GM08714 (cell line): ENCODE measurements at regions not wholly inside any gene's neighbourhood (a gene's known extent, or its start where the extent isn't known, plus 50 kb on each side); places are given as distances from the start of the nearest gene placed in this dataset.

Source experiments
- H3K4me3 ChIP-seq: fragments of 200-500 bp; sonication (Bioruptor generic); 2 replicates; pipeline ENCODE4 v1.5.1; 2014; ENCODE audit warnings: mild to moderate bottlenecking, low read length, inconsistent platforms
- ZNF274 ChIP-seq: IDR thresholded peaks from 2 replicates; pipeline ENCODE4 v1.6.1; 2012; ENCODE audit warnings: mild to moderate bottlenecking, low read depth, low read length

DNA sequence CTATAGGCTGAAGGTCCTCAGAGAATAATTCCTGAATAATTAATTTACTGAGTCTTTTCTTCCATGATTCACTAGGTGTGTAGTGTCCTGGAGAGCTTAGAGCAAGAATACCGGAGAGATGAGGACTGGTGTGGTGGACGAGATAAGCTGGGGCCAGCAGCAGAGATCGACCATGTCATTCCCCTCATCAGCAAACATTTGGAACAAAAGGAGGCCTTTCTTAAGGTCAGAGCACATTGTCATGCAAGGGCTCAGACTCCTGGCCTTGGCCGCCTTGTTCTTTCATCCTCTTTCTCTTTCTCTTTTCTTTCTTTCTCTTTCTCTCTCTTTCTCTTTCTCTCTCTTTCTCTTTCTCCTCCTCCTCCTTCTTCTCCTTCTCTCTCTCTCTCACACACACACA, 291.4 kb upstream of the UMPS start:
- no peak overlapping the region for H3K4me3 ChIP-seq
- TF ChIP-seq ZNF274, result no peak

DNA sequence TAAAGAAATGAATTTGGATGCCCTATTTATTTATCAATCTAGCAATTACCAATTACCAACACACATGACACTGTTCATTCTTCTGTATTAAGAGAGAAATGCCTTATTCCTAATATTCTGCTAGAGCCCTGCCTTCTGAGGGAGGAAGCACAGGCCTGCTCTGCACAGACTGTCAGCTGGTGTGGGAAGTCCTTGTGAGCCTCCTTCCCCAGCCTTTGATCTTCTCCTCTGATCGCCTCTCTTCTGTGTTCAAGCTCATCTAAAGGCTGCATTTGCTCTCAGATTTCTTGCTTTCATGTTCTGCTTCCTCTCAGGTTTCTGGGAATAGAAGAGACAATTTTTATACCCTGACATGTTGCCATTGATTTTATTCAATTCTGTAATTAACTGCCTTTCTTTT, 290.6 kb upstream of the UMPS start:
- no peak overlapping the region for H3K4me3 ChIP-seq
- TF ChIP-seq ZNF274, result no peak

DNA sequence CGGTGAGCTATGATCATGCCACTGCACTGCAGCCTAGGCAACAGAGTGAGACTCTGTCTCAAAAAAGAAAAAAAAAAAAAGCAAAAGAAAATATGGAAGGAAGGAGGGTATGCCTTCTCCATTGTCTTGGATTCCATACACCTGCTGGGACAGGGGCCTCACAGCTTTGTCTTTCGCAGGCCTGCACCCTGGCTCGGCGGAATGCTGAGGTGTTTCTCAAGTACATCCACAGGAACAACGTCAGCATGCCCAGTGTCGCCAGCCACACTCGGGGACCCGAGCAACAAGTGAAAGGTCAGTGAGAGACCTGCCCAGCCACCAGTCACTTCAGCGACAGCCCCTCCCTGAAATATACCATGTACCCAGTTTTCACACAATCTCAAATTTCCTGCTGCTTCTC, 288.5 kb upstream of the UMPS start:
- no peak overlapping the region for H3K4me3 ChIP-seq
- no peak for TF ChIP-seq ZNF274

DNA sequence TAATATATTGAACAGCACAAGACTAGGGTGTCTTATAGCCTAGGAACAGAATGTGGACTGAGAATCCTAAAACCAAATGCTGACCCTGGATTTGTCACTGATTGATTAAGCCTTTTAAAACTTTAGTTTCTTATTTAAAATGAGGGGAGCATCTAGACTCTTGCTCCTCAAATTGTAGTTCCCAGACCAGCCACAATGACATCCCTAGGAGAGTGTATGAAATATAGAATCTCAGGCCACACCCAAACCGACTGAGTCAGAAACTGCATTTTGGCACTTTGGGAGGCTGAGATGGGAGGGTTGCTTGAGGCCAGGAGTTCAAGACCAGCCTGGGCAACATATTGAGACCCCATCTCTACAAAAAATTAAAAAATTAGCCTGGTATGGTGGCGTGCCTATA, 287.8 kb upstream of the UMPS start:
- no peak for TF ChIP-seq ZNF274
- H3K4me3 ChIP-seq, result no peak overlapping the region

DNA sequence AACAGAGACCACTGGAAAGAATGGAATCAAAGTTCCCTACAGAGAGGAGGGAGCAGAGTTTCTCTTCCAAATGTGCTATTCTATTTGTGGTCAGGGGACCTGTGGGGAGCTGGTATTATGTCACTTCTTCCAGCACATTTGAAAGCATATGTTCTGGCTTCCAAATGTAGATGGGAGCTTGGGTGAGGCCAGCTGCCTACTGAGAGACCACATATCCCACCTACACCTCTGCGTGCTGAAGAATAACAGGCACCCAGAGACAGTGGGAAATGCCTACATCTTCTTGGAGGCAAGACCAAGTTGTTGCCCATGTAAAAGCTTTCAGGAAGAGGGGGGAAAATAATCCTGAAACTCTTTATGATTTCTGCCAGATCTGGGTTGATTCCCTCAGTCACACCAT, 286.8 kb upstream of the UMPS start:
- TF ChIP-seq ZNF274, result no peak
- H3K4me3 ChIP-seq, result no peak overlapping the region

DNA sequence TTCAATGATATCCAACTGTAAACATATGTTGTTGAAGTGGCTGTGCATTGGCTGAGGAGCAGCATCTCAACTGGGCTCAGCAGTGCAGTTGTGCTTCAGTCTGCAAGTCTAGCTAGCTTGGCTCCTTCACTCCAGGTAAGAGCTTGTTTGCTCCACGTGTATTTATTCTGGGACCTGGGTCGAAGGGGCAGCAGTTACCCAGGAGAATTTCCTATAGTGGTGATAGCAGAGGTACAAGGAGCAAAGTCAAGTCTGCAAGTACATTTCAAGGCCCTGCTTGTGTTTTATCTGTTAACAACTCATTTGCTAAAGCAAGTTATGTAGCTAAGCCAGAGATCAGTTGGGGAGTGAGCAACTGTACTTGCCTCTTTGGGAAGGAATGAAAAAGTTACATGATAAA, 286.2 kb upstream of the UMPS start:
- TF ChIP-seq ZNF274, result no peak
- H3K4me3 ChIP-seq, result no peak overlapping the region

DNA sequence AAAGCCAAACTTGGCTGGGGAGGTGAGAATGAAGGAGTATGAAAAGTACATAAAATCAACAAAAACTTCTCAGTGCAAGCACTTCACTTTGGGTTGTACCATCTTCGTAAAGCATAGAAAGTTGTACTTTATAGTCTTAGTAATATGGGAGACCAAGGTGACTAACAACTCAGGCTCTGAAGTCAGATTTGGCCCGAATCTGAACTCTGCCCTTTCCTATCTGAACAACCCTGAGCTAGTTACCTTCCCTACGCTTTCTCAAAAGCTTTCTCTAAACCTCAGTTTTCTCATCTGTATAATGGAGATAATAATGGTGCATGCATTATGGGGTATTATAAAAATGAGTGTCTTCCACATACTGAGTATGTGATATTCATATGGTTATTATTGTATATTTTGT, 285.4 kb upstream of the UMPS start:
- TF ChIP-seq ZNF274, result no peak
- H3K4me3 ChIP-seq, result no peak overlapping the region

DNA sequence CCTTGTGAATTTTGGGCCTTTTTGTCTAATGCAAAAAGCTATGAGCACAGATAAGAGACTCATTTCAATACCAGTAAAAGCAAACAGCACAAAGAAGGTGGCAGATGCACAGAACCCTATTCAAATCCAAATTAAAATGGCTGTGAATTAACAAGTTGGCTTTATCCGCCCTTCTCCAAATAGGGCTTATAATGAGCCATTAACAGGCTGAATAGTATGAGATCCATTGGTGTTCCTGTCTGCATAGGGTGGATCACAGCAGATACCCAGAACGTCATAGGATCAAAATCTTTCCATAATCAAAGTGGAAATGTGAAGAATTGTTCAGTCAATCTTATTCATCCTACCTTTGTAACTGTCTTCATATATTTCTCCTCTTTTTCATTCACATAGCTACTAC, 282.4 kb upstream of the UMPS start:
- no peak for TF ChIP-seq ZNF274
- no peak overlapping the region for H3K4me3 ChIP-seq

DNA sequence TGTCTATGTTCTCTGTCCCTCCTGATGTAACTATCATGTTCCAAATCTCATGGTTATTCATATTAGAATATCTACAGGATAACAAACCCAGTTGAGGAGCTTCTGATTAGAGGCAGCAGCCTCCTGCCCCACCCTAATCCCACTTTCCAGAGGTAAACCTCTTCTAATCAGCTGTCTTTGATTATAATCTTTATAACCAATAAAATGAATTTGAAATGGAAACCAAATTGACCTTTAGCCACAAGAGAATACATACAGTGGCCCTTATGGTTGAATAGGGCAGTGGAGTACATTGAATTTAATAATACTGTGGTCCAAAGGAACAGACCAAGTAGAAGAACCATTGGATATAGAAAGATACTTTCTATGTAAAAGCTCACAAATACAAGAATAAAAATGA, 281.3 kb upstream of the UMPS start:
- TF ChIP-seq ZNF274, result no peak
- H3K4me3 ChIP-seq, result no peak overlapping the region

DNA sequence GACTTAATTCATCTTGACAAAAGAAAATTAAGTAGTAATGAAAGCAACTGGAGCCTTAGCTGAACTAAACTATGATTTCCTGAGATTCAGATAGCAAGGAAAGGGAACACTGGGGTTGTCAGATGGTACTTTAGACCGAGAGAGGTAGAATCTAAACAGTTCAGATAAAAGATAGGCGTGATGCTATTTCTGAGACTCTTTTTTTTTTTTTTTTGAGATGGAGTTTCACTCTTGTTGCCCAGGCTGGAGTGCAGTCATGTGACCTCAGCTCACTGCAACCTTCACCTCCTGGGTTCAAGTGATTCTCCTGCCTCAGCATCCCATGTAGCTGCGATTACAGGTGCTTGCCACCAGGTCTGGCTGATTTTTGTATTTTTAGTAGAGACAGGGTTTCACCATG, 279.9 kb upstream of the UMPS start:
- H3K4me3 ChIP-seq, result no peak overlapping the region
- no peak for TF ChIP-seq ZNF274

DNA sequence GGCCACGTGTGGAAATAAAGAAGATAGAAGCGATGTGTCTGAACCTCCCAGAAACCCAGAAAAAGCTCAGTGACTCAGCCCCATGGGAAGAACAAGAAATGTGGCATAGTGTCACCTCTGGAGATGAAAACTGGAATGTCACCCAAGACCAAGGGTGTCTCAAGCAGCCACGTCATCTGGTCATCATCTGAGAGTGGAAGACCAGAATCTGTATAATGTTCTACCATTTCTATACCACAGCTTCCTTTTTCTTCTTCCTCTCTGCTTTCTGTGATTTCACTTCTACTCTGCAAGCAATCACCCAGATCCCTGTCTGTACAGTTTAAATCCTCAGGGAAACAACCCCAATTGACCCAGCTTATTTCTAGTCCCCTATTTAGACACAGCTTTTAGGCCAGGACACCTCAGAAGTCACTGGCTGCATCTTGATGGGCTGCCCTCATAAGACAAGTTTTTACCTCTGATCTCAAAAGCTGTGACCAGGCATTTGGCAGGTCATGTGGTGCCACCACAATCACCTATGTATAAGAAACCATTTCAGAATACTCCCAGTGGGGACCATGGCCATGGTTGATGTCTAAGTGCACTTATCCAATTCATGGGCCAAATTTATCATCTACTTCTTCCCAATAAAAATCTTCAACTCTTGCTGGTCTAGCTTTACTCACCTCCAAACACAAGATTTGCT, 278.5 kb upstream of the UMPS start:
- H3K4me3 ChIP-seq, result no peak overlapping the region
- no peak for TF ChIP-seq ZNF274

DNA sequence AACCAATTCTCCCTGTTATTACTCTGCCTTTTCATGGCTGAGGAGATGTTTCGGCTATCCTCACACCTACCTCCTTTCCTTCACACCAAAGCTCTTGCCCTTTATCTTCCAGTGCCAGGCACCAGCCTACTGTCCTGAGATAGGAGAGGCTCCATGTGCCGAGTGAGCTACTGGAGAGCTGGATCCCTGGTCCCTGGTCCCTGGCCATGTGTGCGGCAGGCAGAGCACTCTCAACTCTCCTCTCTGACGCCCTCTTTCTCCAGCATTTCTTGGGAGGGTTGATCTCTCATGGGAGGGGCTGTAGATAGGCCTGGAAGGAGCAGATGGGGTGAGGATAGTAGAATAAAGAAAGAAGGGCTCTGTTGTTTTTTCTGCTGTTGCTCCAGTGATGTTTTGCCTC, 277.1 kb upstream of the UMPS start:
- no peak for TF ChIP-seq ZNF274
- no peak overlapping the region for H3K4me3 ChIP-seq

DNA sequence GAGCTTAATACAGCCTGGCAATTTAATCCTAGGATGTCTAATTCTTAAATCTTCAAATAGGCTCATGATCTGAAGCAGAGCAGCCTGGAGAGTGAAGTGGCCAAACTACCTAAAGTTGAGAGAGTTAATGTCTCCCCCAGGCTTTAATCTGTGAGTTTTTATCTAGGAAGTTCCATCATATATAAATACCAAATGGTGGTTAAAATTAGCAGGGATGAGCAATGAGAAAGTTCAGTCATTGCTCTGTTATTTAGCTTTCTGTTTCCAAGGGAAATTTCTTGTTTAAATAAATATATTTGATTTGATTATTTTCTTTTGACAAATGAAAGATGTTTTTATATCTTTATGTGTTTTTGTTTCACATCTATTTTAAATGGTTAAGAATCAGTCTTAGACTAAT, 274.4 kb upstream of the UMPS start:
- TF ChIP-seq ZNF274, result no peak
- H3K4me3 ChIP-seq, result no peak overlapping the region

DNA sequence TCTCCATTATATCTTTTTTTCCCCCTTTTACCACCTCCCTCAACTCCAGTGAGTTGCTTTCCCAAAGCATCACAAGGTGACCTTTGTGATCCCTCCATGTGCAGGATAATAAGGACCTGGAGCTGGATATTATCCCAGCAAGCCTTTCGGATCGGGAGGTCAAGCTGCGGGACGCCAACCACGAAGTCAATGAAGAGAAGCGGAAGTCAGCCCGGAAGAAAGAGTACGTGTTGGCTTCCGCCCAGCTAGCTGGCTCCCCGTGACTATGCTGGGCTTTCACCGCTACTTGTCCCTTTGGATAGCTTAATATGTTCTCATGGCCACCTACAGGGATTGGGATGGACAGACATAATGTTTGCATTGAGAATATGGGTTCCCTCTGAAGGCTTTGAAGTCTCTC, 273.7 kb upstream of the UMPS start:
- TF ChIP-seq ZNF274, result no peak
- H3K4me3 ChIP-seq, result no peak overlapping the region

DNA sequence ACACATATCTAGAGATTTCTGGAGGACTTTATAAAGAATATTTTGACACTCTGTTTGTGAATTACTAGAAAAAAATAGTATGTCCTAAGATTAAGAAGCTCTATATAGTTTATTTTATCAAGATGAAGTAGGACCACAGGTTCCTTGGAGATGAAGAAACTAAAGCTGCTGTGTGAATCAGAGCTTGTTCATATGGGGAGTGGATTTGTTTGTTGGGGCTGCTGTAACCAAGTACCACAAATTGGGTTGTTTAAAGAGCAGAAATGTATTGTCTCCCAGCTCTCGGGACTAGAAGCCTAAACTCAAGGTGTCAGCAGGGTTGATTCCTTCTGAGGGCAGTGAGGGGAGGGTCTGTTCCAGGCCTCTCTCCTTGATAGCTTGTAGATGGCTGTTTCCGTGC, 270.6 kb upstream of the UMPS start:
- no peak overlapping the region for H3K4me3 ChIP-seq
- TF ChIP-seq ZNF274, result no peak

DNA sequence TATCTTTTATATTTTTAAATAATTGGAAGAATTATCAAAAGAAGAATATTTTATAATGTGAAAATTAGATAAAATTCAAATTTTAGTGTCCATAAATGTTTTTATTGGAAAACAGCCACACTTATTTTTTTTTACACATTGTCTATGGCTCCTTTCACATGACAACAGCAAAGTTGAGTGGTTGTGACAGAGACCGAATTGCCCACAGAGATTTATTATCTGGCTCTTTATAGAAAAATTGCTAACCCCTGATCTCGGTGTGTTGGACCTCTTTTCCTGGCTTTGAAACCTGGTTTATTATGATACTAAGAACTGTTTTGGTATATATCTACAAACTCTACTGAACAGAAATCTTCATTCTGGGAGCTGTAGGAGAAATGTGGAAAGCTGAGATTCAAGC, 269.1 kb upstream of the UMPS start:
- TF ChIP-seq ZNF274, result no peak
- H3K4me3 ChIP-seq, result no peak overlapping the region
